Astrocyte of the spinal cord (primary cell): ENCODE measurements at regions not wholly inside any gene's neighbourhood (a gene's known extent, or its start where the extent isn't known, plus 50 kb on each side); places are given as distances from the start of the nearest gene placed in this dataset.

Experiments
- DNase-seq: peaks from one replicate; pipeline ENCODE4 v3.0.0; 2011; ENCODE audit warnings: low read depth, low spot score
- H3K4me3 ChIP-seq: 2 replicates; pipeline ENCODE4 v1.5.1; 2011; ENCODE audit warnings: low read depth, mild to moderate bottlenecking, low read length, moderate library complexity
- in situ Hi-C: cut with HindIII; loops from 2 replicates; pipeline ENCODE4 v1.10.0; 2017; ENCODE audit warnings: low sequenced_read_pairs
- TF ChIP-seq, protein P1 (sequence below): IDR thresholded peaks from 2 replicates; pipeline ENCODE4 v1.5.1; 2012; ENCODE audit warnings: low read depth, mild to moderate bottlenecking, low read length, inconsistent platforms

GRCh38 chr1:102640872-102641271, 467.4 kb downstream of the COL11A1 start:
- in situ Hi-C loops: no loop called here
- TF ChIP-seq, protein P1, sequence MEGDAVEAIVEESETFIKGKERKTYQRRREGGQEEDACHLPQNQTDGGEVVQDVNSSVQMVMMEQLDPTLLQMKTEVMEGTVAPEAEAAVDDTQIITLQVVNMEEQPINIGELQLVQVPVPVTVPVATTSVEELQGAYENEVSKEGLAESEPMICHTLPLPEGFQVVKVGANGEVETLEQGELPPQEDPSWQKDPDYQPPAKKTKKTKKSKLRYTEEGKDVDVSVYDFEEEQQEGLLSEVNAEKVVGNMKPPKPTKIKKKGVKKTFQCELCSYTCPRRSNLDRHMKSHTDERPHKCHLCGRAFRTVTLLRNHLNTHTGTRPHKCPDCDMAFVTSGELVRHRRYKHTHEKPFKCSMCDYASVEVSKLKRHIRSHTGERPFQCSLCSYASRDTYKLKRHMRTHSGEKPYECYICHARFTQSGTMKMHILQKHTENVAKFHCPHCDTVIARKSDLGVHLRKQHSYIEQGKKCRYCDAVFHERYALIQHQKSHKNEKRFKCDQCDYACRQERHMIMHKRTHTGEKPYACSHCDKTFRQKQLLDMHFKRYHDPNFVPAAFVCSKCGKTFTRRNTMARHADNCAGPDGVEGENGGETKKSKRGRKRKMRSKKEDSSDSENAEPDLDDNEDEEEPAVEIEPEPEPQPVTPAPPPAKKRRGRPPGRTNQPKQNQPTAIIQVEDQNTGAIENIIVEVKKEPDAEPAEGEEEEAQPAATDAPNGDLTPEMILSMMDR: no peak
- no peak for DNase-seq
- no peak overlapping the region for H3K4me3 ChIP-seq

GRCh38 chr1:102640312-102640711, 468.0 kb downstream of the COL11A1 start:
- in situ Hi-C loops: no loop called here
- TF ChIP-seq, protein P1: no peak
- no peak for DNase-seq
- no peak overlapping the region for H3K4me3 ChIP-seq

- in situ Hi-C loops: no loop called here
Measured at GRCh38 chr1:102631691-102632090, 476.6 kb downstream of the COL11A1 start.

DNA sequence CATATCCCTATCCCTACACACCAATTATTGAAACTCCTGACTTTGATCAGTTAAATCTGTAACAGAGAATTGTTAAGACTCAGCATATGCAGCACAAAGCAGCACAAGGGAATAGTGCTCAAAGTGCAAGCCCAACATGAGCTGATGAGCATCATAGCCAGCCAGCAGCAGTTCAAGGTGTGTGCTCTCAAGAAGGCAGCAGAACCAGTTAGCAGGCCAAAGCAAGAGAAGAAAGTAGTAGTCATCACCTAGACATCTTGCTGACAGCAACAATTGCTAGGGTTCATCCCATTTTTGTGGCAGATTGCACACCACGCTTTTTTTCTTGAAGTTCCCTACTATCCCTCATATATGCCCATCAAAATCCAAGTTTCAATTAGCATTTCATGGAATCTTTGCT, 478.3 kb downstream of the COL11A1 start:
- H3K4me3 ChIP-seq: no peak overlapping the region
- no peak for DNase-seq
- TF ChIP-seq, protein P1: no peak
- in situ Hi-C loops: no loop called here

More at GRCh38 chr1:102631691-102632090, 476.6 kb downstream of the COL11A1 start:
- no peak for DNase-seq
- TF ChIP-seq, protein P1: no peak
- no peak overlapping the region for H3K4me3 ChIP-seq

DNA sequence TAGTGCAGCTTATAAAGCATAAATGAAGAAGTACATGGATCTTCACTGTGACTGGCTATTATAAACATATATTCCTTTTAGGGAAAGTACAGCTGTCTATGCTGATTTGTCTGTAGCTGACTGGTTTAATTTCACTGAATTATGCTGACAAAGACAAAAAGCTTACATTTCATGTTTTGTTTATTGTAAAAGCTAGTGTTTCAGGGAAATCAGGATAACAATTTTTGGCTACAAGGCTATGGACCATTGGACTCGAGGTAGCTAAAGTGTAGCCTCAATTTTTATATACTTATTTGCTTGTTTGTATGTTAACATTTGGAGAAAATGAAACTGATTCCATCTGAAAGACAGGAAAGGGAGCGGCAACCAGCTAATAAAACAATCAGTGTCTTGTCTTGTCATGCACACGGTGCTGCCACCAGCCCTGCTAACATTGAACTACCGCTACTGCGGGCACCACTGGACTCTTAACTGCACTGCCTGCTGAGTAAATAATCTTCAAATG, 480.2 kb downstream of the COL11A1 start:
- TF ChIP-seq, protein P1: no peak
- H3K4me3 ChIP-seq: no peak overlapping the region
- no peak for DNase-seq
- in situ Hi-C loops: no loop called here

GRCh38 chr1:102627145-102627544, 481.2 kb downstream of the COL11A1 start:
- in situ Hi-C loops: no loop called here
- no peak for DNase-seq
- TF ChIP-seq, protein P1: no peak
- no peak overlapping the region for H3K4me3 ChIP-seq

- no peak overlapping the region for H3K4me3 ChIP-seq
- in situ Hi-C loops: no loop called here
- DNase-seq: no peak
- TF ChIP-seq, protein P1: no peak
Measured at GRCh38 chr1:102615896-102616295, 492.4 kb downstream of the COL11A1 start.
